ENCODE measurements at regions not wholly inside any gene's neighbourhood (a gene's known extent, or its start where the extent isn't known, plus 50 kb on each side); places are given as distances from the start of the nearest gene placed in this dataset.

- peaks cover 6% of the 10 kb centered on the region for H3K27me3 Mint-ChIP-seq
- H3K4me1 Mint-ChIP-seq: no peaks in the 10 kb centered on the region
- no peak for DNase-seq
- no peaks in the 10 kb centered on the region for H3K36me3 Mint-ChIP-seq
- H3K4me3 Mint-ChIP-seq: no peak overlapping the region
- H3K27ac Mint-ChIP-seq: no peak overlapping the region
- H3K9me3 Mint-ChIP-seq: no peaks in the 10 kb centered on the region
These were observed 90.3 kb downstream of the NUDT12 start for GRCh38 chr5:103472265-103472664.

- Mint-ChIP-seq H3K36me3 (no peaks in the 10 kb centered on the region), H3K4me1 (no peaks in the 10 kb centered on the region), H3K4me3 (no peak overlapping the region), H3K9me3 (no peaks in the 10 kb centered on the region), H3K27ac (no peak overlapping the region), H3K27me3 (peaks cover 6% of the 10 kb centered on the region)
- no peak for DNase-seq
These were observed 93.1 kb downstream of the NUDT12 start for GRCh38 chr5:103469288-103470040.

- Mint-ChIP-seq H3K36me3 (no peaks in the 10 kb centered on the region), H3K4me3 (no peak overlapping the region), H3K27me3 (peaks cover 3% of the 10 kb centered on the region), H3K27ac (no peak overlapping the region), H3K9me3 (no peaks in the 10 kb centered on the region), H3K4me1 (no peaks in the 10 kb centered on the region)
- no peak for DNase-seq
These were observed 94.8 kb downstream of the NUDT12 start for GRCh38 chr5:103467831-103468230.

GRCh38 chr5:103466495-103466894 is 96.1 kb downstream of the NUDT12 start:
- Mint-ChIP-seq H3K36me3 (no peaks in the 10 kb centered on the region), H3K27me3 (peaks cover 3% of the 10 kb centered on the region), H3K9me3 (no peaks in the 10 kb centered on the region), H3K27ac (no peak overlapping the region), H3K4me3 (no peak overlapping the region), H3K4me1 (no peaks in the 10 kb centered on the region)
- no peak for DNase-seq

GRCh38 chr5:103465891-103466290 is 96.7 kb downstream of the NUDT12 start:
- Mint-ChIP-seq H3K9me3 (no peaks in the 10 kb centered on the region), H3K4me1 (no peaks in the 10 kb centered on the region), H3K27ac (no peak overlapping the region), H3K36me3 (no peaks in the 10 kb centered on the region), H3K27me3 (peaks cover 3% of the 10 kb centered on the region), H3K4me3 (no peak overlapping the region)
- DNase-seq: no peak

- DNase-seq: no peak
- H3K27ac Mint-ChIP-seq: no peak overlapping the region
- H3K27me3 Mint-ChIP-seq: peaks cover 6% of the 10 kb centered on the region
- H3K36me3 Mint-ChIP-seq: no peaks in the 10 kb centered on the region
- no peak overlapping the region for H3K4me3 Mint-ChIP-seq
- H3K4me1 Mint-ChIP-seq: no peaks in the 10 kb centered on the region
- no peaks in the 10 kb centered on the region for H3K9me3 Mint-ChIP-seq
These were observed 97.6 kb downstream of the NUDT12 start for GRCh38 chr5:103464835-103465484.

GRCh38 chr5:103463261-103463660 is 99.3 kb downstream of the NUDT12 start:
- Mint-ChIP-seq H3K4me3 (no peak overlapping the region), H3K4me1 (no peaks in the 10 kb centered on the region), H3K27ac (no peak overlapping the region), H3K36me3 (no peaks in the 10 kb centered on the region), H3K9me3 (no peaks in the 10 kb centered on the region), H3K27me3 (peaks cover 3% of the 10 kb centered on the region)
- DNase-seq: no peak

- Mint-ChIP-seq H3K4me1 (no peaks in the 10 kb centered on the region), H3K27ac (no peak overlapping the region), H3K27me3 (peaks cover 7% of the 10 kb centered on the region), H3K9me3 (no peaks in the 10 kb centered on the region), H3K36me3 (no peaks in the 10 kb centered on the region), H3K4me3 (no peak overlapping the region)
- DNase-seq: no peak
These were observed 101.3 kb downstream of the NUDT12 start for GRCh38 chr5:103461243-103461642.

GRCh38 chr5:103458497-103459040 is 104.0 kb downstream of the NUDT12 start:
- Mint-ChIP-seq H3K27me3 (peaks cover 14% of the 10 kb centered on the region), H3K27ac (no peak overlapping the region), H3K36me3 (no peaks in the 10 kb centered on the region), H3K4me1 (no peaks in the 10 kb centered on the region), H3K4me3 (no peak overlapping the region), H3K9me3 (no peaks in the 10 kb centered on the region)
- DNase-seq: no peak

- no peak overlapping the region for H3K27ac Mint-ChIP-seq
- H3K36me3 Mint-ChIP-seq: no peaks in the 10 kb centered on the region
- no peak overlapping the region for H3K4me3 Mint-ChIP-seq
- no peaks in the 10 kb centered on the region for H3K4me1 Mint-ChIP-seq
- H3K9me3 Mint-ChIP-seq: no peaks in the 10 kb centered on the region
- H3K27me3 Mint-ChIP-seq: peaks cover 19% of the 10 kb centered on the region
- DNase-seq: no peak
These were observed 106.1 kb downstream of the NUDT12 start for GRCh38 chr5:103456476-103456875.

GRCh38 chr5:103455796-103456195 is 106.8 kb downstream of the NUDT12 start:
- Mint-ChIP-seq H3K36me3 (no peaks in the 10 kb centered on the region), H3K27me3 (peaks cover 19% of the 10 kb centered on the region), H3K9me3 (no peaks in the 10 kb centered on the region), H3K27ac (no peak overlapping the region), H3K4me1 (no peaks in the 10 kb centered on the region), H3K4me3 (no peak overlapping the region)
- DNase-seq: no peak

- Mint-ChIP-seq H3K36me3 (no peaks in the 10 kb centered on the region), H3K4me3 (no peak overlapping the region), H3K4me1 (no peaks in the 10 kb centered on the region), H3K9me3 (no peaks in the 10 kb centered on the region), H3K27me3 (peaks cover 16% of the 10 kb centered on the region), H3K27ac (no peak overlapping the region)
- no peak for DNase-seq
These were observed 107.8 kb downstream of the NUDT12 start for GRCh38 chr5:103454770-103455169.

GRCh38 chr5:103452666-103453065 is 109.9 kb downstream of the NUDT12 start:
- no peak overlapping the region for H3K4me3 Mint-ChIP-seq
- H3K27ac Mint-ChIP-seq: no peak overlapping the region
- no peaks in the 10 kb centered on the region for H3K9me3 Mint-ChIP-seq
- peaks cover 16% of the 10 kb centered on the region for H3K27me3 Mint-ChIP-seq
- DNase-seq: no peak
- no peaks in the 10 kb centered on the region for H3K4me1 Mint-ChIP-seq
- no peaks in the 10 kb centered on the region for H3K36me3 Mint-ChIP-seq

- H3K36me3 Mint-ChIP-seq: no peaks in the 10 kb centered on the region
- DNase-seq: no peak
- no peaks in the 10 kb centered on the region for H3K4me1 Mint-ChIP-seq
- no peak overlapping the region for H3K27ac Mint-ChIP-seq
- H3K4me3 Mint-ChIP-seq: no peak overlapping the region
- H3K9me3 Mint-ChIP-seq: no peaks in the 10 kb centered on the region
- H3K27me3 Mint-ChIP-seq: peaks cover 16% of the 10 kb centered on the region
These were observed 110.5 kb downstream of the NUDT12 start for GRCh38 chr5:103452089-103452488.

- Mint-ChIP-seq H3K36me3 (no peaks in the 10 kb centered on the region), H3K9me3 (no peaks in the 10 kb centered on the region), H3K4me3 (no peak overlapping the region), H3K27ac (no peak overlapping the region), H3K27me3 (peaks cover 12% of the 10 kb centered on the region), H3K4me1 (no peaks in the 10 kb centered on the region)
- no peak for DNase-seq
These were observed 111.3 kb downstream of the NUDT12 start for GRCh38 chr5:103451261-103451660.
